ENCODE measurements at regions not wholly inside any gene's neighbourhood (a gene's known extent, or its start where the extent isn't known, plus 50 kb on each side); places are given as distances from the start of the nearest gene placed in this dataset.

DNA sequence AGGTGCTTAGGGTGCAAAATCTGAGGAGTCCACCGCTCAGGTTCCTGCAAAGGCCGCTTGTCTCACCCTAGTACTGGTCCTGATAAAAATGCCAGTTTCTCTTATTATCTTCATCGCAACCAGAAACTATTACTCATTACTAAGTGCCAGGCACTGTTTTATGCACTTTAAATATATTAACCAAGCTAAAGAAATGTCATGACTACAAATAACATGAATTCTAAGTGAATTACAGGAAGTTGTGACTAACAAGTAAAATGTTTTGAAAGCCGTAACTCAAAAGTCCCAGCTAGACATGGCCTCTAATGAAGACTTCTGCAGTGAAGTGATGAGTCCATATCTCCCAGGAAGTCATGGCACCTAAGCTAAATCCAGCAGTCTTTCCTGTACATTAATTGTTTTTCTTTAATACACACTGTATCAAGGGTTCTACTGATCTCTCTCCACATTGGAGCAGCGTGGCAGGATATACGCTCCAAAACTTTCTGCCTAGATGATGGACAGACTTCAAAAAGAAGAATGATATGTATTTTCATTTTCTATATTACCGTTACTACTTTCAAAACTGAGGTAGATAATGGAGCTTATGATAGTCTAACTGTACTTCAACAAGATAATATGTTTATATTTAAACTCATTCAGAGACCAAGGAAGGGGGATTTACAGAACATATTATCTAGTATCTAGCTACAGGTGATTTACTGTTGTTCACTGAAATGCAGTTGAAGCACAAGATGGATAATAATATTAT is 117.3 kb upstream of the ARID2 start:
- TF ChIP-seq FOXP2 (optimal IDR thresholded peaks at IDR 0.05; ENCODE audit: borderline replicate concordance, extremely low read depth, extremely low read length, insufficient read depth), result no peak
- TF ChIP-seq POLR2AphosphoS5 (IDR thresholded peaks at IDR 0.05; ENCODE audit: low read depth, low read length), result no peak
- TF ChIP-seq TAF1 (IDR thresholded peaks at IDR 0.05; ENCODE audit: borderline replicate concordance, insufficient read depth, low read length), result no peak
- no peak for TF ChIP-seq SIN3A (IDR thresholded peaks at IDR 0.05; ENCODE audit: borderline replicate concordance, insufficient read depth, low read length)
- TF ChIP-seq, protein P1, sequence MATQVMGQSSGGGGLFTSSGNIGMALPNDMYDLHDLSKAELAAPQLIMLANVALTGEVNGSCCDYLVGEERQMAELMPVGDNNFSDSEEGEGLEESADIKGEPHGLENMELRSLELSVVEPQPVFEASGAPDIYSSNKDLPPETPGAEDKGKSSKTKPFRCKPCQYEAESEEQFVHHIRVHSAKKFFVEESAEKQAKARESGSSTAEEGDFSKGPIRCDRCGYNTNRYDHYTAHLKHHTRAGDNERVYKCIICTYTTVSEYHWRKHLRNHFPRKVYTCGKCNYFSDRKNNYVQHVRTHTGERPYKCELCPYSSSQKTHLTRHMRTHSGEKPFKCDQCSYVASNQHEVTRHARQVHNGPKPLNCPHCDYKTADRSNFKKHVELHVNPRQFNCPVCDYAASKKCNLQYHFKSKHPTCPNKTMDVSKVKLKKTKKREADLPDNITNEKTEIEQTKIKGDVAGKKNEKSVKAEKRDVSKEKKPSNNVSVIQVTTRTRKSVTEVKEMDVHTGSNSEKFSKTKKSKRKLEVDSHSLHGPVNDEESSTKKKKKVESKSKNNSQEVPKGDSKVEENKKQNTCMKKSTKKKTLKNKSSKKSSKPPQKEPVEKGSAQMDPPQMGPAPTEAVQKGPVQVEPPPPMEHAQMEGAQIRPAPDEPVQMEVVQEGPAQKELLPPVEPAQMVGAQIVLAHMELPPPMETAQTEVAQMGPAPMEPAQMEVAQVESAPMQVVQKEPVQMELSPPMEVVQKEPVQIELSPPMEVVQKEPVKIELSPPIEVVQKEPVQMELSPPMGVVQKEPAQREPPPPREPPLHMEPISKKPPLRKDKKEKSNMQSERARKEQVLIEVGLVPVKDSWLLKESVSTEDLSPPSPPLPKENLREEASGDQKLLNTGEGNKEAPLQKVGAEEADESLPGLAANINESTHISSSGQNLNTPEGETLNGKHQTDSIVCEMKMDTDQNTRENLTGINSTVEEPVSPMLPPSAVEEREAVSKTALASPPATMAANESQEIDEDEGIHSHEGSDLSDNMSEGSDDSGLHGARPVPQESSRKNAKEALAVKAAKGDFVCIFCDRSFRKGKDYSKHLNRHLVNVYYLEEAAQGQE (IDR thresholded peaks at IDR 0.05; ENCODE audit: insufficient read depth in 1 of 2, low read depth in 2 of 2, low read length in 2 of 2), result no peak

DNA sequence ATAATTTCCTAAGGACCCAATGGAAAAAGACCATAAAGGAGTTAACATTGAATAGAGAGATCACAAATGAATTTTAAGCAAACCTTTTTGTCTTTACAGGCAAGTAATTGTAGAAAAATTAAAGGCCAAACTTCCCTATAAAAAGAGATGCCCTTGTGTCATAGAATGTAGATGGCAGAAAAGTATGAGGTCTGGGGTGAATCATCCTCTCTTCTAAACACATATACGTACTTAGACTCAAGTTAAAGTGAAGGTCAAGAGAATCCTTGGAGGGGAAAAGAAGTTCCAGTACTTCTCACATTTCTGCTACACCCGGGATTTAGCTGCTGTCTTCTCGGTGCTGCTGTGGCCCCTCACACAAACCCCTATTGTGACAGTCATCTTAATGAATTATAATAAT is 116.2 kb upstream of the ARID2 start:
- TF ChIP-seq FOXP2 (optimal IDR thresholded peaks at IDR 0.05; ENCODE audit: borderline replicate concordance, extremely low read depth, extremely low read length, insufficient read depth), result no peak
- TF ChIP-seq, protein P1 (IDR thresholded peaks at IDR 0.05; ENCODE audit: insufficient read depth in 1 of 2, low read depth in 2 of 2, low read length in 2 of 2), result no peak
- no peak for TF ChIP-seq POLR2AphosphoS5 (IDR thresholded peaks at IDR 0.05; ENCODE audit: low read depth, low read length)
- TF ChIP-seq SIN3A (IDR thresholded peaks at IDR 0.05; ENCODE audit: borderline replicate concordance, insufficient read depth, low read length), result no peak
- no peak for TF ChIP-seq TAF1 (IDR thresholded peaks at IDR 0.05; ENCODE audit: borderline replicate concordance, insufficient read depth, low read length)

DNA sequence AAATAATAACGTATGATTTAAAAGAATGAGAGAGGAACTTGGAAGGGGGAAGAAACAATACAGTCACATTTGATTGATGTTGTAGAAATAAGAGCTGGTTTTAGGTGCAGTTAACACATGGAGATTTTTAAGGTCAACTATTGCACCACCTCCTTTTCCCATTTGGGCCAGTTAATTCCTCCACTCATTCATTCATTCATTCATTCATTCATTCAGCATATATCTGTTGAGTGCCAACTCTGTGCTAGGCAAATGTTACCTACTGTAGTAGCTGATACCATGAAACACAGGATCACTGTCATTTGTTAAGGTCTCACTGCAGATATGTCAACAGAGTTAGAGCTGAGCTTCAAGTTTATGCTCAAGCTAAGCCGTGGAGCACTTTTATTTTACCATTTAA is 115.7 kb upstream of the ARID2 start:
- TF ChIP-seq TAF1 (IDR thresholded peaks at IDR 0.05; ENCODE audit: borderline replicate concordance, insufficient read depth, low read length) (no peak), POLR2AphosphoS5 (IDR thresholded peaks at IDR 0.05; ENCODE audit: low read depth, low read length) (no peak), SIN3A (IDR thresholded peaks at IDR 0.05; ENCODE audit: borderline replicate concordance, insufficient read depth, low read length) (no peak), FOXP2 (optimal IDR thresholded peaks at IDR 0.05; ENCODE audit: borderline replicate concordance, extremely low read depth, extremely low read length, insufficient read depth) (no peak)
- TF ChIP-seq, protein P1 (IDR thresholded peaks at IDR 0.05; ENCODE audit: insufficient read depth in 1 of 2, low read depth in 2 of 2, low read length in 2 of 2), result no peak

DNA sequence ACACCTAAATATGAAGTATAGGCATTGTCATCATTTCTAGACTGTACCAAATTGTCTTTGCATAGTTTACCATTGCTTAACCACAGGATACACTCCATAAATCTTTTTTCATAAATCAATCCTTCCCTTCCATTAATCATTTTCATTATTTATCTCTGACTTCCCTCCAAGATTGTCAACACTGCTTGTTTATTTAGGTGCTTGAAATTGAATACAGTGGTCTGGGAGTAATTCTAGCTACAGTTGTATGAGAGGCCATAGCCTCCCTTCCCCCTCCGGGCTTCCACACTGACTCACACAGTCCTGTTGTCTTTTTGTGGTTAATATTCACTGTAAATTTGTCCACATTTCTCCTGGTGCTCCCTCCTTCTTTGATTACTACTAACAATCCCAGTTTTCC is 114.2 kb upstream of the ARID2 start:
- TF ChIP-seq FOXP2 (optimal IDR thresholded peaks at IDR 0.05; ENCODE audit: borderline replicate concordance, extremely low read depth, extremely low read length, insufficient read depth), result peak; percentile 31
- TF ChIP-seq TAF1 (IDR thresholded peaks at IDR 0.05; ENCODE audit: borderline replicate concordance, insufficient read depth, low read length), result no peak
- 0 out of 2 replicates have a peak, but pooled peaks have one; percentile 33 for TF ChIP-seq SIN3A (IDR thresholded peaks at IDR 0.05; ENCODE audit: borderline replicate concordance, insufficient read depth, low read length)
- no peak for TF ChIP-seq POLR2AphosphoS5 (IDR thresholded peaks at IDR 0.05; ENCODE audit: low read depth, low read length)

DNA sequence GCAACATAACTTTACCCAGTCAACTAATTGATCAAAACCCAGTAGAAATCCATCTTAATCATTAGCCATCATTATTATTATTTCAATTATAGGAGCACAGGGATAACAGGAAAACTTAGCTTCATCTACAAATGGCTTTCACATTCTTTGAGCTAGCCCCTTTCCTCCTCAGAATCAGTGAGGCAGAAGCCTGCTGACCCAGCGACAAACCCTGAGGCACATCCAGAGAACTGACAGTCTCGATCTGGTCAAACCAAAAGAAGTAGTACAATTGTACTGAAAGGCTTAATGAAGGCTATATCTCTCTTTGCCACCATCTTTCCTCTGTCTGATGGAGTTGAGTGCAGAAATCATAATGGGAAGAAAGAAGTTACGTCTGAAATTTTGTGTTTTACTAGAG is 109.8 kb upstream of the ARID2 start:
- TF ChIP-seq, protein P1 (IDR thresholded peaks at IDR 0.05; ENCODE audit: insufficient read depth in 1 of 2, low read depth in 2 of 2, low read length in 2 of 2), result no peak
- no peak for TF ChIP-seq TAF1 (IDR thresholded peaks at IDR 0.05; ENCODE audit: borderline replicate concordance, insufficient read depth, low read length)
- no peak for TF ChIP-seq POLR2AphosphoS5 (IDR thresholded peaks at IDR 0.05; ENCODE audit: low read depth, low read length)
- no peak for TF ChIP-seq FOXP2 (optimal IDR thresholded peaks at IDR 0.05; ENCODE audit: borderline replicate concordance, extremely low read depth, extremely low read length, insufficient read depth)
- TF ChIP-seq SIN3A (IDR thresholded peaks at IDR 0.05; ENCODE audit: borderline replicate concordance, insufficient read depth, low read length), result no peak

All from PFSK-1 (cell line).